HEK293T (cell line): ENCODE measurements at regions not wholly inside any gene's neighbourhood (a gene's known extent, or its start where the extent isn't known, plus 50 kb on each side); places are given as distances from the start of the nearest gene placed in this dataset.

Experiments used
- ELF4 ChIP-seq: fragments of 450-650 bp; IDR thresholded peaks from 2 replicates; pipeline ENCODE4 v1.6.1; 2017; ENCODE audit warnings: antibody characterized with exemption
- FOXM1 ChIP-seq: fragments of 450-650 bp; IDR thresholded peaks from 2 replicates; pipeline ENCODE4 v1.6.1; 2017; ENCODE audit warnings: mild to moderate bottlenecking, borderline replicate concordance
- HDGF ChIP-seq: fragments of 450-650 bp; IDR thresholded peaks from 2 replicates; pipeline ENCODE4 v1.6.1; 2017; ENCODE audit warnings: antibody characterized with exemption, borderline replicate concordance
- LEF1 ChIP-seq: fragments of 450-650 bp; IDR thresholded peaks from 2 replicates; pipeline ENCODE4 v1.6.1; 2017; ENCODE audit warnings: mild to moderate bottlenecking, borderline replicate concordance
- PKNOX1 ChIP-seq: fragments of 450-650 bp; IDR thresholded peaks from 2 replicates; pipeline ENCODE4 v1.6.1; 2016
- SP1 ChIP-seq: fragments of 450-650 bp; IDR thresholded peaks from 2 replicates; pipeline ENCODE4 v1.6.1; 2017
- SUZ12 ChIP-seq: fragments of 450-650 bp; IDR thresholded peaks from 2 replicates; pipeline ENCODE4 v1.6.1; 2016; ENCODE audit warnings: mild to moderate bottlenecking

- no peak for TF ChIP-seq SP1
- TF ChIP-seq LEF1, result no peak
- no peak for TF ChIP-seq HDGF
- no peak for TF ChIP-seq FOXM1
- no peak for TF ChIP-seq PKNOX1
- TF ChIP-seq ELF4, result no peak
- no peak for TF ChIP-seq SUZ12
Observed at GRCh38 chr10:128792426-128793140, 666.4 kb upstream of the MKI67 start.
